Stimulated activated CD8-positive, alpha-beta memory T cell treated with anti-CD3 and anti-CD28 coated beads, Interleukin-7, amount 100 ng/mL, for 24 hours (primary cell): ENCODE measurements at regions not wholly inside any gene's neighbourhood (a gene's known extent, or its start where the extent isn't known, plus 50 kb on each side); places are given as distances from the start of the nearest gene placed in this dataset.
"Not testable (repeated sequence)": the region's sequence is repeated elsewhere in the genome, so short reads cannot be mapped to it uniquely, and the experiment has no call there.

Source experiments
- DNase-seq: peaks from one replicate; pipeline ENCODE4 v3.0.0-alpha.2; 2020; ENCODE audit warnings: low read depth

GRCh38 chr1:166695834-166696233 lies 143.4 kb upstream of the POGK start:
- not testable (repeated sequence) for DNase-seq

- no peak for DNase-seq
Measured at GRCh38 chr1:166698771-166699170, 140.5 kb upstream of the POGK start.

GRCh38 chr1:166699613-166700012 lies 139.7 kb upstream of the POGK start:
- DNase-seq, result no peak

- DNase-seq, result no peak
Measured at GRCh38 chr1:166700696-166701095, 138.6 kb upstream of the POGK start.

- no peak for DNase-seq
Measured at GRCh38 chr1:166701603-166702100, 137.6 kb upstream of the POGK start.

- DNase-seq, result no peak
Measured at GRCh38 chr1:166703141-166703540, 136.1 kb upstream of the POGK start.

- no peak for DNase-seq
Measured at GRCh38 chr1:166703726-166704462, 135.4 kb upstream of the POGK start.

- DNase-seq, result no peak
Measured at GRCh38 chr1:166705376-166706289, 133.6 kb upstream of the POGK start.

- DNase-seq, result no peak
Measured at GRCh38 chr1:166716620-166717019, 122.7 kb upstream of the POGK start.

GRCh38 chr1:166721145-166721544 lies 118.1 kb upstream of the POGK start:
- no peak for DNase-seq

- DNase-seq, result no peak
Measured at GRCh38 chr1:166730299-166730888, 108.9 kb upstream of the POGK start.

GRCh38 chr1:166738140-166738539 lies 101.1 kb upstream of the POGK start:
- no peak for DNase-seq

- DNase-seq, result no peak
Measured at GRCh38 chr1:166738873-166739272, 100.4 kb upstream of the POGK start.

GRCh38 chr1:166740668-166741276 lies 98.5 kb upstream of the POGK start:
- no peak for DNase-seq

- no peak for DNase-seq
Measured at GRCh38 chr1:166763318-166763717, 76.0 kb upstream of the POGK start.

- no peak for DNase-seq
Measured at GRCh38 chr1:166766942-166767341, 72.3 kb upstream of the POGK start.

- not testable (repeated sequence) for DNase-seq
Measured at GRCh38 chr1:166784646-166785045, 54.6 kb upstream of the POGK start.

- DNase-seq, result no peak
Measured at GRCh38 chr1:166785987-166786386, 53.3 kb upstream of the POGK start.

GRCh38 chr1:166789286-166789685 lies 50.0 kb upstream of the POGK start:
- DNase-seq, result no peak
